HepG2 (cell line): ENCODE measurements at regions not wholly inside any gene's neighbourhood (a gene's known extent, or its start where the extent isn't known, plus 50 kb on each side); places are given as distances from the start of the nearest gene placed in this dataset.

Source experiments
- ATAC-seq: fragments of 200-7000 bp; cut with Tn5 transposase; 3 replicates; pipeline ENCODE4 v1.9.1; 2020; ENCODE audit warnings: mild to moderate bottlenecking, moderate library complexity
- BruUV-seq: library from RNA; stranded (reverse); fragments of 400-500 nt; replicated peaks from 2 replicates; lab custom pipeline; 2021; lab: Mats Ljungman, UMichigan
- CTCF ChIA-PET: fragments of 300-600 bp; formaldehyde crosslinking; extraction: SDS; loops from one replicate; lab custom pipeline; 2021; ENCODE audit warnings: low total read pairs, inconsistent platforms, low intra/inter-chr PET ratio; lab: Yijun Ruan, JAX
- POLR2A ChIA-PET: fragments of 350-600 bp; sonication (Branson Sonifier 250); formaldehyde crosslinking; loops from one replicate; lab custom pipeline; 2020; ENCODE audit warnings: antibody characterized with exemption, inconsistent platforms; lab: Yijun Ruan, JAX
- DNase-seq: peaks from one replicate; pipeline ENCODE4 v3.0.0-alpha.2; 2015; ENCODE audit warnings: low spot score
- FAIRE-seq: peaks from 3 replicates; lab custom pipeline; 2011; peaks lifted over from hg19 to GRCh38; lab: Jason Lieb, UNC
- H2AFZ ChIP-seq: one replicate; pipeline ENCODE4 v1.6.1; 2011; ENCODE audit warnings: low read length, inconsistent platforms
- H3K27ac ChIP-seq: fragments of 300-600 bp; 3 replicates; pipeline ENCODE4 v1.8.0; 2011; ENCODE audit warnings: mixed run types, mild to moderate bottlenecking, mixed read lengths, low read length, inconsistent platforms; ENCODE audit not compliant: insufficient read depth; ENCODE audit errors: extremely low read length
- H3K27me3 ChIP-seq, 2 experiments: fragments of 200-600 bp in 1 of 2; 2 replicates in 1 of 2; 3 replicates in 1 of 2; pipeline versions ENCODE4 v1.6.0 to v1.8.0; 2011; ENCODE audit warnings: low read length in 2 of 2, mild to moderate bottlenecking in 2 of 2, moderate library complexity in 2 of 2, inconsistent platforms in 1 of 2; ENCODE audit not compliant: insufficient read depth in 2 of 2, control insufficient read depth in 1 of 2
- H3K36me3 ChIP-seq, 2 experiments: fragments of 200-600 bp in 1 of 2; replicated peaks in 1 of 2; 2 replicates in 1 of 2; 3 replicates in 1 of 2; pipeline versions ENCODE4 v1.5.1 to v1.8.0; 2011; ENCODE audit warnings: low read length in 2 of 2, inconsistent platforms in 1 of 2; ENCODE audit not compliant: insufficient read depth in 2 of 2, control insufficient read depth in 1 of 2
- H3K4me1 ChIP-seq: 2 replicates; pipeline ENCODE4 v1.5.1; 2012; ENCODE audit warnings: low read length, inconsistent platforms; ENCODE audit not compliant: insufficient read depth
- H3K4me2 ChIP-seq: 2 replicates; pipeline ENCODE4 v1.6.0; 2011; ENCODE audit warnings: low read depth, low read length, inconsistent platforms
- H3K4me3 ChIP-seq, 3 experiments: fragments of 200-600 bp in 1 of 3; sonication (generic), shearing (Covaris generic) in 1 of 3; replicated peaks in 1 of 3; 2 replicates each; pipeline ENCODE4 v1.5.1; 2011 to 2016; ENCODE audit warnings: low read length in 3 of 3, inconsistent platforms in 2 of 3, low read depth in 2 of 3, mild to moderate bottlenecking in 2 of 3, control low read depth in 1 of 3, mixed read lengths in 1 of 3; ENCODE audit not compliant: insufficient read depth in 1 of 3
- H3K79me2 ChIP-seq: one replicate; pipeline ENCODE4 v1.6.1; 2011; ENCODE audit warnings: low read length, inconsistent platforms; ENCODE audit not compliant: insufficient read depth
- H3K9ac ChIP-seq: 2 replicates; pipeline ENCODE4 v1.6.0; 2011; ENCODE audit warnings: mild to moderate bottlenecking, low read depth, low read length, inconsistent platforms; ENCODE audit not compliant: insufficient read depth
- H3K9me3 ChIP-seq: 2 replicates; pipeline ENCODE4 v1.5.1; 2012; ENCODE audit warnings: mild to moderate bottlenecking, low read length
- H4K20me1 ChIP-seq: 2 replicates; pipeline ENCODE4 v1.6.0; 2011; ENCODE audit warnings: inconsistent platforms, mild to moderate bottlenecking, low read length, moderate library complexity; ENCODE audit not compliant: insufficient read depth
- ATRX ChIP-seq: sonication (generic); formaldehyde crosslinking; IDR thresholded peaks from 2 replicates; pipeline ENCODE4 v1.4.0; 2020; ENCODE audit warnings: missing genetic modification reagents, borderline replicate concordance
- KAT2B ChIP-seq: fragments of 150-350 bp; IDR thresholded peaks from 2 replicates; pipeline ENCODE4 v1.6.1; 2014; ENCODE audit warnings: low read depth, low read length, borderline replicate concordance
- PAX8 ChIP-seq: sonication (generic); formaldehyde crosslinking; IDR thresholded peaks from 2 replicates; pipeline ENCODE4 v1.8.0; 2022; ENCODE audit warnings: mild to moderate bottlenecking, missing genetic modification reagents, borderline replicate concordance
- REL ChIP-seq: sonication (generic); formaldehyde crosslinking; conservative IDR thresholded peaks from 2 replicates; pipeline ENCODE4 v1.8.0; 2022; ENCODE audit warnings: mild to moderate bottlenecking, missing genetic modification reagents, moderate library complexity
- RELA ChIP-seq: sonication (generic); formaldehyde crosslinking; IDR thresholded peaks from 2 replicates; pipeline ENCODE4 v1.4.0; 2020; ENCODE audit warnings: missing genetic modification reagents
- SMAD9 ChIP-seq: sonication (generic); formaldehyde crosslinking; IDR thresholded peaks from 2 replicates; pipeline ENCODE4 v1.5.1; 2020; ENCODE audit warnings: mild to moderate bottlenecking, missing genetic modification reagents
- ZEB1 ChIP-seq: IDR thresholded peaks from 2 replicates; pipeline ENCODE4 v1.6.1; 2012; ENCODE audit warnings: mild to moderate bottlenecking, low read depth, inconsistent platforms; ENCODE audit not compliant: insufficient replicate concordance
- ZFP1 ChIP-seq: IDR thresholded peaks from 2 replicates; pipeline ENCODE4 v1.6.1; 2016
- ZFP36L1 ChIP-seq: sonication (generic); formaldehyde crosslinking; IDR thresholded peaks from 2 replicates; pipeline ENCODE4 v1.8.0; 2022; ENCODE audit warnings: mild to moderate bottlenecking, missing genetic modification reagents, moderate library complexity
- ZGPAT ChIP-seq: IDR thresholded peaks from 2 replicates; pipeline ENCODE4 v1.6.1; 2016; ENCODE audit warnings: mild to moderate bottlenecking
- ZKSCAN5 ChIP-seq: sonication (generic); formaldehyde crosslinking; IDR thresholded peaks from 2 replicates; pipeline ENCODE4 v1.5.1; 2020; ENCODE audit warnings: mild to moderate bottlenecking, missing genetic modification reagents
- ZNF207 ChIP-seq: fragments of 450-650 bp; IDR thresholded peaks from 2 replicates; pipeline ENCODE4 v1.6.1; 2016; ENCODE audit warnings: antibody characterized with exemption, borderline replicate concordance
- ZNF567 ChIP-seq: sonication (generic); formaldehyde crosslinking; IDR thresholded peaks from 2 replicates; pipeline ENCODE4 v1.8.1; 2023; ENCODE audit warnings: mild to moderate bottlenecking, missing genetic modification reagents, borderline replicate concordance
- ZSCAN31 ChIP-seq: sonication (generic); formaldehyde crosslinking; IDR thresholded peaks from 2 replicates; pipeline ENCODE4 v1.5.0; 2020; ENCODE audit warnings: low read depth, mild to moderate bottlenecking, missing genetic modification reagents
- WGBS: methylation state at CpG from one replicate; pipeline ENCODE4 v1.1.6; 2017; ENCODE audit warnings: low lambda C conversion rate; 5-methylcytosine and 5-hydroxymethylcytosine counted together
- in situ Hi-C: cut with HindIII; loops from 2 replicates; pipeline ENCODE4 v1.10.0; 2017; ENCODE audit warnings: low pct_unique_long_range_greater_than_20kb; ENCODE audit not compliant: extremely low pct_ligation_motif_present
- intact Hi-C: fragments of 100-400 bp; cut with micrococcal nuclease; formaldehyde crosslinking; loops from one replicate; pipeline ENCODE4 v1.10.0; 2022; ENCODE audit not compliant: unreplicated experiment
- TF ChIP-seq, protein P1 (sequence below): sonication (generic); formaldehyde crosslinking; IDR thresholded peaks from 2 replicates; pipeline ENCODE4 v1.4.0; 2020; ENCODE audit warnings: missing genetic modification reagents
- TF ChIP-seq, protein P2 (sequence below): IDR thresholded peaks from 2 replicates; pipeline ENCODE4 v1.6.1; 2018; ENCODE audit warnings: missing genetic modification reagents

- no peak overlapping the region for H3K4me3 ChIP-seq
- no peak overlapping the region for H3K9ac ChIP-seq
- FAIRE-seq: no peak
- H3K4me1 ChIP-seq: 0 out of 2 replicates have a peak, but pooled peaks cover 6% of the 10 kb centered on the region
- H3K4me2 ChIP-seq: no peak overlapping the region
- no peaks in the 10 kb centered on the region for H3K36me3 ChIP-seq
- DNase-seq: no peak
- H4K20me1 ChIP-seq: no peaks in the 10 kb centered on the region
- intact Hi-C loops (no loop called here), in situ Hi-C loops (no loop called here)
- TF ChIP-seq, protein P1, sequence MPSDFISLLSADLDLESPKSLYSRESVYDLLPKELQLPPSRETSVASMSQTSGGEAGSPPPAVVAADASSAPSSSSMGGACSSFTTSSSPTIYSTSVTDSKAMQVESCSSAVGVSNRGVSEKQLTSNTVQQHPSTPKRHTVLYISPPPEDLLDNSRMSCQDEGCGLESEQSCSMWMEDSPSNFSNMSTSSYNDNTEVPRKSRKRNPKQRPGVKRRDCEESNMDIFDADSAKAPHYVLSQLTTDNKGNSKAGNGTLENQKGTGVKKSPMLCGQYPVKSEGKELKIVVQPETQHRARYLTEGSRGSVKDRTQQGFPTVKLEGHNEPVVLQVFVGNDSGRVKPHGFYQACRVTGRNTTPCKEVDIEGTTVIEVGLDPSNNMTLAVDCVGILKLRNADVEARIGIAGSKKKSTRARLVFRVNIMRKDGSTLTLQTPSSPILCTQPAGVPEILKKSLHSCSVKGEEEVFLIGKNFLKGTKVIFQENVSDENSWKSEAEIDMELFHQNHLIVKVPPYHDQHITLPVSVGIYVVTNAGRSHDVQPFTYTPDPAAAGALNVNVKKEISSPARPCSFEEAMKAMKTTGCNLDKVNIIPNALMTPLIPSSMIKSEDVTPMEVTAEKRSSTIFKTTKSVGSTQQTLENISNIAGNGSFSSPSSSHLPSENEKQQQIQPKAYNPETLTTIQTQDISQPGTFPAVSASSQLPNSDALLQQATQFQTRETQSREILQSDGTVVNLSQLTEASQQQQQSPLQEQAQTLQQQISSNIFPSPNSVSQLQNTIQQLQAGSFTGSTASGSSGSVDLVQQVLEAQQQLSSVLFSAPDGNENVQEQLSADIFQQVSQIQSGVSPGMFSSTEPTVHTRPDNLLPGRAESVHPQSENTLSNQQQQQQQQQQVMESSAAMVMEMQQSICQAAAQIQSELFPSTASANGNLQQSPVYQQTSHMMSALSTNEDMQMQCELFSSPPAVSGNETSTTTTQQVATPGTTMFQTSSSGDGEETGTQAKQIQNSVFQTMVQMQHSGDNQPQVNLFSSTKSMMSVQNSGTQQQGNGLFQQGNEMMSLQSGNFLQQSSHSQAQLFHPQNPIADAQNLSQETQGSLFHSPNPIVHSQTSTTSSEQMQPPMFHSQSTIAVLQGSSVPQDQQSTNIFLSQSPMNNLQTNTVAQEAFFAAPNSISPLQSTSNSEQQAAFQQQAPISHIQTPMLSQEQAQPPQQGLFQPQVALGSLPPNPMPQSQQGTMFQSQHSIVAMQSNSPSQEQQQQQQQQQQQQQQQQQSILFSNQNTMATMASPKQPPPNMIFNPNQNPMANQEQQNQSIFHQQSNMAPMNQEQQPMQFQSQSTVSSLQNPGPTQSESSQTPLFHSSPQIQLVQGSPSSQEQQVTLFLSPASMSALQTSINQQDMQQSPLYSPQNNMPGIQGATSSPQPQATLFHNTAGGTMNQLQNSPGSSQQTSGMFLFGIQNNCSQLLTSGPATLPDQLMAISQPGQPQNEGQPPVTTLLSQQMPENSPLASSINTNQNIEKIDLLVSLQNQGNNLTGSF: no peak
- TF ChIP-seq KAT2B (no peak), ZEB1 (no peak), PAX8 (no peak), ZNF567 (CRISPR knock-in tag) (no peak), ZGPAT (no peak), ZFP36L1 (CRISPR knock-in tag) (no peak), REL (CRISPR knock-in tag) (no peak), ZFP1 (CRISPR knock-in tag) (no peak), SMAD9 (no peak), RELA (CRISPR knock-in tag) (no peak), ZNF207 (no peak), ATRX (CRISPR knock-in tag) (no peak), ZSCAN31 (CRISPR knock-in tag) (no peak), ZKSCAN5 (CRISPR knock-in tag) (no peak)
- TF ChIP-seq, protein P2, sequence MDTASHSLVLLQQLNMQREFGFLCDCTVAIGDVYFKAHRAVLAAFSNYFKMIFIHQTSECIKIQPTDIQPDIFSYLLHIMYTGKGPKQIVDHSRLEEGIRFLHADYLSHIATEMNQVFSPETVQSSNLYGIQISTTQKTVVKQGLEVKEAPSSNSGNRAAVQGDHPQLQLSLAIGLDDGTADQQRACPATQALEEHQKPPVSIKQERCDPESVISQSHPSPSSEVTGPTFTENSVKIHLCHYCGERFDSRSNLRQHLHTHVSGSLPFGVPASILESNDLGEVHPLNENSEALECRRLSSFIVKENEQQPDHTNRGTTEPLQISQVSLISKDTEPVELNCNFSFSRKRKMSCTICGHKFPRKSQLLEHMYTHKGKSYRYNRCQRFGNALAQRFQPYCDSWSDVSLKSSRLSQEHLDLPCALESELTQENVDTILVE (CRISPR knock-in tag): no peak
- POLR2A ChIA-PET: no interaction called here
- H3K79me2 ChIP-seq: no peaks in the 10 kb centered on the region
- no peak for ATAC-seq
- H3K27ac ChIP-seq: no peak overlapping the region
- WGBS: 28% methylated on average over 11 of the region's 11 CpGs
- CTCF ChIA-PET: no interaction called here
- no TSS peak for BruUV-seq
- peaks cover 2 to 23% of the 10 kb centered on the region in 2 experiments; a peak in 3 of 5 replicates for H3K27me3 ChIP-seq
- no peaks in the 10 kb centered on the region for H3K9me3 ChIP-seq
- no peak overlapping the region for H2AFZ ChIP-seq
Observed at GRCh38 chr2:8324164-8324856, 357.5 kb upstream of the ID2 start.
